DOHH2 (cell line): ENCODE measurements at regions not wholly inside any gene's neighbourhood (a gene's known extent, or its start where the extent isn't known, plus 50 kb on each side); places are given as distances from the start of the nearest gene placed in this dataset.

Experiments used
- H3F3A ChIP-seq: fragments of 200-600 bp; sonication (generic), shearing (Covaris generic); 2 replicates; pipeline ENCODE4 v1.6.0; 2016; ENCODE audit warnings: antibody characterized with exemption, mild to moderate bottlenecking; ENCODE audit not compliant: control insufficient read depth, insufficient read depth
- H3K27ac ChIP-seq: fragments of 200-600 bp; sonication (generic); 2 replicates; pipeline ENCODE4 v1.5.1; 2014; ENCODE audit warnings: low read depth, mild to moderate bottlenecking, low read length, moderate library complexity
- H3K27me3 ChIP-seq: fragments of 200-600 bp; sonication (generic); 2 replicates; pipeline ENCODE4 v1.6.1; 2014; ENCODE audit warnings: mild to moderate bottlenecking, low read length, mixed read lengths; ENCODE audit not compliant: control insufficient read depth
- H3K36me3 ChIP-seq: fragments of 200-600 bp; sonication (generic); 2 replicates; pipeline ENCODE4 v1.6.1; 2014; ENCODE audit warnings: mild to moderate bottlenecking, low read length, moderate library complexity, mixed read lengths; ENCODE audit not compliant: control insufficient read depth
- H3K4me1 ChIP-seq: fragments of 200-600 bp; sonication (generic); 2 replicates; pipeline ENCODE4 v1.6.1; 2014; ENCODE audit warnings: mild to moderate bottlenecking, low read length, mixed read lengths; ENCODE audit not compliant: control insufficient read depth
- H3K4me2 ChIP-seq: fragments of 200-600 bp; sonication (generic); 2 replicates; pipeline ENCODE4 v1.6.0; 2014; ENCODE audit warnings: mild to moderate bottlenecking, low read length, moderate library complexity
- H3K4me3 ChIP-seq: fragments of 200-600 bp; sonication (generic); 2 replicates; pipeline ENCODE4 v1.5.1; 2014; ENCODE audit warnings: mild to moderate bottlenecking, low read length, mixed read lengths
- H3K79me2 ChIP-seq: fragments of 200-600 bp; sonication (generic); 2 replicates; pipeline ENCODE4 v1.6.1; 2014; ENCODE audit warnings: mild to moderate bottlenecking, low read length, mixed read lengths; ENCODE audit not compliant: control insufficient read depth
- H3K9me2 ChIP-seq: fragments of 200-600 bp; sonication (generic); replicated peaks from 2 replicates; pipeline ENCODE4 v1.6.1; 2014; ENCODE audit warnings: mild to moderate bottlenecking, low read length, mixed read lengths; ENCODE audit not compliant: control insufficient read depth
- H3K9me3 ChIP-seq: fragments of 200-600 bp; sonication (generic); 2 replicates; pipeline ENCODE4 v1.6.1; 2014; ENCODE audit warnings: antibody characterized with exemption, low read length, mixed read lengths; ENCODE audit not compliant: control insufficient read depth, insufficient read depth
- H4K20me1 ChIP-seq: fragments of 200-600 bp; sonication (generic); 2 replicates; pipeline ENCODE4 v1.6.0; 2014; ENCODE audit warnings: low read depth, mild to moderate bottlenecking, antibody characterized with exemption, low read length, moderate library complexity; ENCODE audit not compliant: control insufficient read depth, insufficient read depth
- CTCF ChIP-seq: fragments of 200-600 bp; sonication (generic); IDR thresholded peaks from one replicate; pipeline ENCODE4 v1.5.1; 2014; ENCODE audit warnings: antibody characterized with exemption, mild to moderate bottlenecking, low read depth, low read length; ENCODE audit not compliant: poor library complexity, severe bottlenecking
- EZH2phosphoT487 ChIP-seq: fragments of 200-600 bp; sonication (generic); IDR thresholded peaks from 2 replicates; pipeline ENCODE4 v1.6.1; 2017; ENCODE audit warnings: borderline replicate concordance, mild to moderate bottlenecking, antibody characterized with exemption, low read length, moderate library complexity, mixed read lengths

DNA sequence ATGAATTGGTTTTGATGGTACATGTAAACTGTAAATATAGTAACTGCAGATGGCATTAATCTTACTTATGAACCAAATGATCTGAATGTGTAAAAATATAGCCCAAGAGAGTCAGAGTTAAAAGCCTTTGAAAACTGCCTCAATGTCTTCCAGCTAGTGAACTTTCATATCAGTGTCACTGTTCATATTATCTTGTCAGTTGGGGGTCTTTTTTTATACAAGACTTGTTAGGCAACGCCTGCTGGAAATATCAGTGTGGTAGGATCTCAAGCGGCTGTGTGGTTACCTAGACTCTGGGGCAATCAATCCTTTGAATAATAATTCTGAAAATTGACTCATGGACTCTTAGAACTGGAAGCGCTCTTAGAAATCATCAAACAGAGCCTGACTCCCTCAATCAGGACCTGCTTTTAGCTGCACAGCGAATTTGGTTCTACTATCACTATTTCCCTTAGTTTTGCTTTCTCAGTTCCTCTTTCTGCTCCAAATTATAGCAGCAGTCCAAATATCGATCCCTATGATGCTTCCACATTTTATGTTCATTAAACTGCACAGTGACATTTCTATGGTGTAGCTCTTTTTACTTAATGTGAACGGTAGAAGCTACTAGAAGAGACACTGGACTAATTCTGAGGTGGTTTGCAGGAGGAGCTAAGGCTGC lies 100.1 kb upstream of the COL1A2 start:
- no peaks in the 10 kb centered on the region for H3K9me3 ChIP-seq
- no peaks in the 10 kb centered on the region for H3K79me2 ChIP-seq
- H3K4me2 ChIP-seq = no peak overlapping the region
- H3K36me3 ChIP-seq = no peaks in the 10 kb centered on the region
- no peaks in the 10 kb centered on the region for H3K9me2 ChIP-seq
- H3K4me1 ChIP-seq = no peaks in the 10 kb centered on the region
- no peaks in the 10 kb centered on the region for H3F3A ChIP-seq
- no peak for TF ChIP-seq CTCF
- TF ChIP-seq EZH2phosphoT487 = no peak
- no peak overlapping the region for H3K27ac ChIP-seq
- no peak overlapping the region for H3K4me3 ChIP-seq
- no peaks in the 10 kb centered on the region for H3K27me3 ChIP-seq
- H4K20me1 ChIP-seq = no peaks in the 10 kb centered on the region

- TF ChIP-seq CTCF = no peak
- no peak for TF ChIP-seq EZH2phosphoT487
- Histone ChIP-seq H3K27ac (no peak overlapping the region), H4K20me1 (no peaks in the 10 kb centered on the region), H3K36me3 (no peaks in the 10 kb centered on the region), H3K9me3 (no peaks in the 10 kb centered on the region), H3K27me3 (no peaks in the 10 kb centered on the region), H3K4me3 (no peak overlapping the region), H3F3A (no peaks in the 10 kb centered on the region), H3K4me2 (no peak overlapping the region), H3K79me2 (no peaks in the 10 kb centered on the region), H3K4me1 (no peaks in the 10 kb centered on the region), H3K9me2 (no peaks in the 10 kb centered on the region)
These were observed 98.8 kb upstream of the COL1A2 start for GRCh38 chr7:94295850-94296249.

DNA sequence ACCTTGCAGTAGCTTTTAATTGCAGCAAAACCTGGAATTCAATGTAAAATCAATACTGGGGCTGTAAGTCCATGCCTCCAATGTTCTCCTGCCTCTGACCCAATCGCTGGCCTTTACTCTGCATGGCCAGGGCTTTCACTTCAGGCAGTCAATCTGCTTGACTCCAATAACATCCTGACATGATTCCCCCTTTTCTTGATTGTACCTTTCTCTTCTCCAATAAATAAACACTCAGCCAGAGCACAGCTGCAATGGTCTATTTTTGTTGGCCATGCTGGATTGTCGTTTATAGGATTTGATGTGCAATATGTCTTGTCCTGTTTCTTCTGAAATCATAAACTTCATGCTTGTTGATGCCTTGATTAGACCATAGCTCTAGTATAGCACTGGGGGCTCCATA lies 97.8 kb upstream of the COL1A2 start:
- Histone ChIP-seq H3K27ac (no peak overlapping the region), H3F3A (no peaks in the 10 kb centered on the region), H3K79me2 (no peaks in the 10 kb centered on the region), H3K4me1 (no peaks in the 10 kb centered on the region), H3K27me3 (no peaks in the 10 kb centered on the region), H4K20me1 (no peaks in the 10 kb centered on the region), H3K4me3 (no peak overlapping the region), H3K9me2 (no peaks in the 10 kb centered on the region), H3K36me3 (no peaks in the 10 kb centered on the region), H3K4me2 (no peak overlapping the region), H3K9me3 (no peaks in the 10 kb centered on the region)
- no peak for TF ChIP-seq CTCF
